DOHH2 (cell line): ENCODE measurements at regions not wholly inside any gene's neighbourhood (a gene's known extent, or its start where the extent isn't known, plus 50 kb on each side); places are given as distances from the start of the nearest gene placed in this dataset.

ENCODE experiments used
- H3F3A ChIP-seq: fragments of 200-600 bp; sonication (generic), shearing (Covaris generic); 2 replicates; pipeline ENCODE4 v1.6.0; 2016; ENCODE audit warnings: antibody characterized with exemption, mild to moderate bottlenecking; ENCODE audit not compliant: control insufficient read depth, insufficient read depth
- H3K27ac ChIP-seq: fragments of 200-600 bp; sonication (generic); 2 replicates; pipeline ENCODE4 v1.5.1; 2014; ENCODE audit warnings: low read depth, mild to moderate bottlenecking, low read length, moderate library complexity
- H3K27me3 ChIP-seq: fragments of 200-600 bp; sonication (generic); 2 replicates; pipeline ENCODE4 v1.6.1; 2014; ENCODE audit warnings: mild to moderate bottlenecking, low read length, mixed read lengths; ENCODE audit not compliant: control insufficient read depth
- H3K36me3 ChIP-seq: fragments of 200-600 bp; sonication (generic); 2 replicates; pipeline ENCODE4 v1.6.1; 2014; ENCODE audit warnings: mild to moderate bottlenecking, low read length, moderate library complexity, mixed read lengths; ENCODE audit not compliant: control insufficient read depth
- H3K4me1 ChIP-seq: fragments of 200-600 bp; sonication (generic); 2 replicates; pipeline ENCODE4 v1.6.1; 2014; ENCODE audit warnings: mild to moderate bottlenecking, low read length, mixed read lengths; ENCODE audit not compliant: control insufficient read depth
- H3K4me2 ChIP-seq: fragments of 200-600 bp; sonication (generic); 2 replicates; pipeline ENCODE4 v1.6.0; 2014; ENCODE audit warnings: mild to moderate bottlenecking, low read length, moderate library complexity
- H3K4me3 ChIP-seq: fragments of 200-600 bp; sonication (generic); 2 replicates; pipeline ENCODE4 v1.5.1; 2014; ENCODE audit warnings: mild to moderate bottlenecking, low read length, mixed read lengths
- H3K79me2 ChIP-seq: fragments of 200-600 bp; sonication (generic); 2 replicates; pipeline ENCODE4 v1.6.1; 2014; ENCODE audit warnings: mild to moderate bottlenecking, low read length, mixed read lengths; ENCODE audit not compliant: control insufficient read depth
- H3K9me2 ChIP-seq: fragments of 200-600 bp; sonication (generic); replicated peaks from 2 replicates; pipeline ENCODE4 v1.6.1; 2014; ENCODE audit warnings: mild to moderate bottlenecking, low read length, mixed read lengths; ENCODE audit not compliant: control insufficient read depth
- H3K9me3 ChIP-seq: fragments of 200-600 bp; sonication (generic); 2 replicates; pipeline ENCODE4 v1.6.1; 2014; ENCODE audit warnings: antibody characterized with exemption, low read length, mixed read lengths; ENCODE audit not compliant: control insufficient read depth, insufficient read depth
- H4K20me1 ChIP-seq: fragments of 200-600 bp; sonication (generic); 2 replicates; pipeline ENCODE4 v1.6.0; 2014; ENCODE audit warnings: low read depth, mild to moderate bottlenecking, antibody characterized with exemption, low read length, moderate library complexity; ENCODE audit not compliant: control insufficient read depth, insufficient read depth
- EZH2phosphoT487 ChIP-seq: fragments of 200-600 bp; sonication (generic); IDR thresholded peaks from 2 replicates; pipeline ENCODE4 v1.6.1; 2017; ENCODE audit warnings: borderline replicate concordance, mild to moderate bottlenecking, antibody characterized with exemption, low read length, moderate library complexity, mixed read lengths
- TF ChIP-seq, protein P1 (sequence below): fragments of 200-600 bp; sonication (generic); IDR thresholded peaks from one replicate; pipeline ENCODE4 v1.5.1; 2014; ENCODE audit warnings: antibody characterized with exemption, mild to moderate bottlenecking, low read depth, low read length; ENCODE audit not compliant: poor library complexity, severe bottlenecking

DNA sequence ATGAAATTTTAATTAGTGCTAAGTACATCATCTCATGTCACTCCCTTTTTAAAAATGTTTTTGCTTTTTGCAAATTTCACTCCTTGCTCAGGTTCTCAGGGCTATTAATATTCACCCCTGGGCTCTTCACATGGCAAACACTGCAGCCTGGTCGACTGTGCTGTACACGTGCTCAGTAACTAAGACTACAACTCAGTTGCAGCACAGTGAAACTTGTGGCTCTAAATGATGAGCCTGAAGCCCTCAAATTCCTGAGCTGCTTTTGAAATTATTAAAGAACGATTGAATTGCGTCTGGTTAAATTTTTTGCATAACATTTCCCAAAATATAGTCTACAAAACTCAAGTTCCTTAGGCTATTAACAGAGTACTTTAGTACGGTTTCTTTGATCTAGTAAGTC lies 159.3 kb upstream of the C2CD4B start:
- Histone ChIP-seq H3K36me3 (no peaks in the 10 kb centered on the region), H3K4me2 (no peak overlapping the region), H3K9me3 (no peaks in the 10 kb centered on the region), H3K27me3 (no peaks in the 10 kb centered on the region), H3F3A (no peaks in the 10 kb centered on the region), H3K4me3 (no peak overlapping the region), H3K79me2 (no peaks in the 10 kb centered on the region), H3K4me1 (no peaks in the 10 kb centered on the region), H3K27ac (no peak overlapping the region), H3K9me2 (no peaks in the 10 kb centered on the region), H4K20me1 (no peaks in the 10 kb centered on the region)
- TF ChIP-seq EZH2phosphoT487: no peak
- TF ChIP-seq, protein P1, sequence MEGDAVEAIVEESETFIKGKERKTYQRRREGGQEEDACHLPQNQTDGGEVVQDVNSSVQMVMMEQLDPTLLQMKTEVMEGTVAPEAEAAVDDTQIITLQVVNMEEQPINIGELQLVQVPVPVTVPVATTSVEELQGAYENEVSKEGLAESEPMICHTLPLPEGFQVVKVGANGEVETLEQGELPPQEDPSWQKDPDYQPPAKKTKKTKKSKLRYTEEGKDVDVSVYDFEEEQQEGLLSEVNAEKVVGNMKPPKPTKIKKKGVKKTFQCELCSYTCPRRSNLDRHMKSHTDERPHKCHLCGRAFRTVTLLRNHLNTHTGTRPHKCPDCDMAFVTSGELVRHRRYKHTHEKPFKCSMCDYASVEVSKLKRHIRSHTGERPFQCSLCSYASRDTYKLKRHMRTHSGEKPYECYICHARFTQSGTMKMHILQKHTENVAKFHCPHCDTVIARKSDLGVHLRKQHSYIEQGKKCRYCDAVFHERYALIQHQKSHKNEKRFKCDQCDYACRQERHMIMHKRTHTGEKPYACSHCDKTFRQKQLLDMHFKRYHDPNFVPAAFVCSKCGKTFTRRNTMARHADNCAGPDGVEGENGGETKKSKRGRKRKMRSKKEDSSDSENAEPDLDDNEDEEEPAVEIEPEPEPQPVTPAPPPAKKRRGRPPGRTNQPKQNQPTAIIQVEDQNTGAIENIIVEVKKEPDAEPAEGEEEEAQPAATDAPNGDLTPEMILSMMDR: no peak

DNA sequence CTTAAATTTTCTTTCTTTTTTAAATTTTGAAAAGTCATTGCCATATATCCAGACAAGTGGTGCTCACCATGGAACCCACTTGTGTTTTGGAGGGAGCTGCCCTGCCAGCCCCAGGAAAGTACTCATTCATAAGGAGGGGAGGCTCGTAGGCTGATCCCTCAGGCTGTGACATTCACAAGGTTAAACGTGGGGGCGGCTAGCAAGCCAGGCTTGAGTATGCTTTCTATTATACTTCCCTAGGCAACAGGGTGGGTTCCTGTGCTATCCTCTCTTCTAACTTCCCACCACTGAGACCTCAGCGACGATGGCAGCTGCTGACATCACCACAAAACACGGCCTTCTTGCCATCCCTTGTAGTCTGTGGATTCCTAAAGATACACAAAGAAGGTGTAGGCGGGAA lies 160.5 kb upstream of the C2CD4B start:
- H3K79me2 ChIP-seq: no peaks in the 10 kb centered on the region
- H3K36me3 ChIP-seq: no peaks in the 10 kb centered on the region
- no peak overlapping the region for H3K4me3 ChIP-seq
- no peaks in the 10 kb centered on the region for H3K9me3 ChIP-seq
- H3K4me2 ChIP-seq: no peak overlapping the region
- TF ChIP-seq, protein P1: no peak
- TF ChIP-seq EZH2phosphoT487: no peak
- H4K20me1 ChIP-seq: no peaks in the 10 kb centered on the region
- no peaks in the 10 kb centered on the region for H3K9me2 ChIP-seq
- H3K27me3 ChIP-seq: no peaks in the 10 kb centered on the region
- H3K27ac ChIP-seq: no peak overlapping the region
- H3F3A ChIP-seq: no peaks in the 10 kb centered on the region
- no peaks in the 10 kb centered on the region for H3K4me1 ChIP-seq

DNA sequence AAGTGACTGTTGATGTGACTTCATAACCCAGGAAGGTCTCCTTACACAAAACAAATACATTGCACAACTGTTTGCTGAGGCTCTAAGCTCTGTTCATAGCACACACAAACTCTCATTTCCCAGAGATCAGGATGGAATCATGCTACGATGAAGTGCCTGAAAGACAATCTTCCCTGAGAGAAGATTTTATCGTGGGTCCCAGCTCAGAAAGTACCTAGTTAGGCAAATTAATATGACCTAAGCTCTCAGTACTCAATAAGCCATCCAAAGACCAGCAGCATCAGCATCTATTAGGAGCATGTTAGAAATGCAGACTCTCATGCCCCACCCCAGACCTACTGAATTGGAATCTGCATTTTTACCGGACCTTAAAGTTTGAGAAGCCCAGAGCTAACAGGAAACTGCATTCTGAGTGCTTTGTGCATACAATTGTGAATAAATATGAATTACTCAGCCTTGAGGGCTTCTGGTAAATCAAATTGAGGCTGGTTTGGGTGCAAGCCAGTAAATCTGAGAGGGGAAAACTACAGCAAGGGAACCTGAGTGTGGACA lies 161.5 kb upstream of the C2CD4B start:
- Histone ChIP-seq H3K27me3 (no peaks in the 10 kb centered on the region), H3K36me3 (no peaks in the 10 kb centered on the region), H3K27ac (no peak overlapping the region), H3K79me2 (no peaks in the 10 kb centered on the region), H3K4me2 (no peak overlapping the region), H3K4me3 (no peak overlapping the region), H3F3A (no peaks in the 10 kb centered on the region), H3K9me2 (no peaks in the 10 kb centered on the region), H3K4me1 (no peaks in the 10 kb centered on the region), H4K20me1 (no peaks in the 10 kb centered on the region), H3K9me3 (no peaks in the 10 kb centered on the region)
- TF ChIP-seq, protein P1: no peak
- TF ChIP-seq EZH2phosphoT487: no peak
